ENCODE measurements at regions not wholly inside any gene's neighbourhood (a gene's known extent, or its start where the extent isn't known, plus 50 kb on each side); places are given as distances from the start of the nearest gene placed in this dataset.

DNA sequence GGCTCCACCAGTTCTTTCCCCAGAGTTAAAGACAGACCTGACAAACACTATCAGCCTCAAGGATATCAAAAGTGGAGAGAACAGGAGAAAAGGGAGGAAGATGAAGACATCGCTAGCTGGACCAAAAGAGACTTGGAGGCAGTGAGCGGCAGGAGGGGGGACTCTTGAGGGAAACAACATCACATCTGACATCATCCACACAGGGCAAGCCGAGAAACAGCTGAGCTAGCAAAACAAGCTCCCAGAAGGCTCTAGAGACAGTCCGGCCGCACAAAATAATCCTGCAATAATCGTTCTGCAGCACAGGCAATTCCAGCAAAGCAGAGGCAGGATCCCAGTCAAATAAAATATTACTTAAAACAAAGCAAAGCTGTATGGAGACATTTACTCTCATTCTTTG, 239.8 kb downstream of the EN1 start:
- no peak for DNase-seq (ENCODE audit: extremely low read depth, low read depth)
- TF ChIP-seq, protein P1, sequence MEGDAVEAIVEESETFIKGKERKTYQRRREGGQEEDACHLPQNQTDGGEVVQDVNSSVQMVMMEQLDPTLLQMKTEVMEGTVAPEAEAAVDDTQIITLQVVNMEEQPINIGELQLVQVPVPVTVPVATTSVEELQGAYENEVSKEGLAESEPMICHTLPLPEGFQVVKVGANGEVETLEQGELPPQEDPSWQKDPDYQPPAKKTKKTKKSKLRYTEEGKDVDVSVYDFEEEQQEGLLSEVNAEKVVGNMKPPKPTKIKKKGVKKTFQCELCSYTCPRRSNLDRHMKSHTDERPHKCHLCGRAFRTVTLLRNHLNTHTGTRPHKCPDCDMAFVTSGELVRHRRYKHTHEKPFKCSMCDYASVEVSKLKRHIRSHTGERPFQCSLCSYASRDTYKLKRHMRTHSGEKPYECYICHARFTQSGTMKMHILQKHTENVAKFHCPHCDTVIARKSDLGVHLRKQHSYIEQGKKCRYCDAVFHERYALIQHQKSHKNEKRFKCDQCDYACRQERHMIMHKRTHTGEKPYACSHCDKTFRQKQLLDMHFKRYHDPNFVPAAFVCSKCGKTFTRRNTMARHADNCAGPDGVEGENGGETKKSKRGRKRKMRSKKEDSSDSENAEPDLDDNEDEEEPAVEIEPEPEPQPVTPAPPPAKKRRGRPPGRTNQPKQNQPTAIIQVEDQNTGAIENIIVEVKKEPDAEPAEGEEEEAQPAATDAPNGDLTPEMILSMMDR (IDR thresholded peaks at IDR 0.05; ENCODE audit: low read depth, low read length, missing control alignments) = no peak
- no peak overlapping the region for H3K4me3 ChIP-seq (replicated peaks; ENCODE audit: low read depth, low read length)

DNA sequence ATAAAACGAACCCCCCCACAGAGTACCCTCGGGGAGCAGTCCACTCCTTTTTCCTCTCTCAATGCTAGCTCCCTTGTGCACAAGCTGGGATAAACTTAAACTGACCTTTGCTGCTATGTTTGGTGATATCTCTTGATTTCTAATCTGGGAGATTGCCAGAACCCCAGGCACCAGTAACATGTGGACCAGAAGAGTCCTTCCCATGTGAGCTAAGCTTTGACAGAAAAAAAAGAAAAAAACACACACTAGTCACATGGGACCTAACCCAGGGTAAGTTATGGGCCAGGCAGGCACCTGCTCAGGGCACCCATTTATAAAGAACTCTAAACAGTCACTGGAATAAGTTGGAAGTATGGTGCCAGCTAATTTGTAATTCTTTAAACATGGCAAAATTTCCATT, 242.6 kb downstream of the EN1 start:
- H3K4me3 ChIP-seq (replicated peaks; ENCODE audit: low read depth, low read length) = no peak overlapping the region
- TF ChIP-seq, protein P1 (IDR thresholded peaks at IDR 0.05; ENCODE audit: low read depth, low read length, missing control alignments) = no peak

DNA sequence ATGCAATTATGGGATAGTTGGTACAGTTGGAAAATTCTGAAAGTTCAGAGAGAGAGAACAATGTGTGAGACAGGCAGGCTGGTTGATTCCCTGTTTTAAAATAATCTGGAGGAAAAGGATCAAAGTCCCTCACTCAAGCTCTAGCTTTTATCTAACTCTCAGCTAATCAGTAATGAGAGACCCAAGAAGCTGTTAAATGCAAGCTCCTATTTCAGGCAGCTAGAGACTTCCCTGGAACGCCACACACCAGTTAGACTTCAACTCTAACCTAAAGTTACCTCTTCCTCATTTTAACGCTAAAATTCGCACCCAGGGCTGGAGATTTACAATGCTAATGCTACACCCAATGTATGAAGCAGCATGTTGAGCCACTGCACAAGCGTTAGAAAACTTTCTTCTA, 243.1 kb downstream of the EN1 start:
- TF ChIP-seq, protein P1 (IDR thresholded peaks at IDR 0.05; ENCODE audit: low read depth, low read length, missing control alignments) = no peak
- no peak for DNase-seq (ENCODE audit: extremely low read depth, low read depth)
- H3K4me3 ChIP-seq (replicated peaks; ENCODE audit: low read depth, low read length) = no peak overlapping the region

More for the DNA sequence above, 242.6 kb downstream of the EN1 start:
- DNase-seq (ENCODE audit: extremely low read depth, low read depth) = no peak

DNA sequence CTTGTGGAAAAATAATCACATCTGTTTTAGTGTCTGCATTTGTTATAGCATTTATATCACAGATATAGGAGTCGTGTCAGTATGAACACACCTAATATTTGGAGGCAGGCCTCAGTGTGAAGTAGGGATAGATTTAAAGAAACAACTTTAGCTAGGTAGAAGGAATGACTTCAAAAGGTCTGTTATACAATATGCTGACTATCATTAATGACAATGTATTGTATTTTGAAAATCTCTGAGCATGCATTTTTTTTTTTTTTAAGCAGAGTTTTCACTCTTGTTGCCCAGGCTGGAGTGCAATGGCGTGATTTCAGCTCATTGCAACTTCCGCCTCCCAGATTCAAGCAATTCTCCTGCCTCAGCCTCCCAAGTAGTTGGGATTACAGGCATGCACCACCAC, 248.3 kb downstream of the EN1 start:
- no peak overlapping the region for H3K4me3 ChIP-seq (replicated peaks; ENCODE audit: low read depth, low read length)
- DNase-seq (ENCODE audit: extremely low read depth, low read depth) = no peak
- TF ChIP-seq, protein P1 (IDR thresholded peaks at IDR 0.05; ENCODE audit: low read depth, low read length, missing control alignments) = no peak

DNA sequence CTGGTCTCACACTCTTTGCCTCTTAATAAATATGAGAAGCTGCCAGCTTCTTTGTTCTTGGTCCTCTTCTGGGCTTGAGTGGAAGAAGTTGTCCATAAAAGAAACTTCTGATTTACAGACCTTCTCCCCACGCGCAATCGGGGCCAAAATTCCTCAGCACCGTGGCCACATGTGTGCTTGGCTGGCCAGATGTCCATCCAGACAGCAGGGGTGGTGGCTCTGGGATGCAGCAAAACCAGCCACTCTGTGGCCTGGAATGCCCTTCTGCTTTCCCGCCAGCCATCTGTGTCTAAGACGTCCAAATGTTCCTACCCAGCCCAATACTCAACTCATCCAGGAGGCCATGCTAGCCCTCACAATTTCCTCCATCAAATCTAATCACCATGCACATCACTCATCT, 250.8 kb downstream of the EN1 start:
- TF ChIP-seq, protein P1 (IDR thresholded peaks at IDR 0.05; ENCODE audit: low read depth, low read length, missing control alignments) = no peak
- DNase-seq (ENCODE audit: extremely low read depth, low read depth) = no peak
- no peak overlapping the region for H3K4me3 ChIP-seq (replicated peaks; ENCODE audit: low read depth, low read length)

DNA sequence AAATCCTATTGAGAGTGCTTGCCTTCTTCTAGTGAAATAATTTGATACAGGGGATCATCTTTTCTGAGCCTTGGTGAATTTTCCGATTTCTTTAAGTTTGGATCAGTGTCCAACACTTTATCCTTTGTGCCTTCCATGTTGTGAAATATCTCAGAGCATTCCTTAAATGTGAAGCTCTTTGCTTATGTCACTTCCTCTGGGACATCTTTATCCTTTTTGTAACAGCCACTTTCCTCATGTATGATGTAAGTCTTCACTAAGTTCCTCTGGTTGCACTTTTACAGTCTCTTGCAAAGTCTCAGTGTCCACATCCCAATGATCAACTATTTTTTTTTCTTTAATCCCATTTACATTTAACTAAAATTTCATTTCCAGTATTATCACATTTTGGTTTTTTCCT, 254.2 kb downstream of the EN1 start:
- no peak for DNase-seq (ENCODE audit: extremely low read depth, low read depth)
- H3K4me3 ChIP-seq (replicated peaks; ENCODE audit: low read depth, low read length) = no peak overlapping the region
- TF ChIP-seq, protein P1 (IDR thresholded peaks at IDR 0.05; ENCODE audit: low read depth, low read length, missing control alignments) = no peak

DNA sequence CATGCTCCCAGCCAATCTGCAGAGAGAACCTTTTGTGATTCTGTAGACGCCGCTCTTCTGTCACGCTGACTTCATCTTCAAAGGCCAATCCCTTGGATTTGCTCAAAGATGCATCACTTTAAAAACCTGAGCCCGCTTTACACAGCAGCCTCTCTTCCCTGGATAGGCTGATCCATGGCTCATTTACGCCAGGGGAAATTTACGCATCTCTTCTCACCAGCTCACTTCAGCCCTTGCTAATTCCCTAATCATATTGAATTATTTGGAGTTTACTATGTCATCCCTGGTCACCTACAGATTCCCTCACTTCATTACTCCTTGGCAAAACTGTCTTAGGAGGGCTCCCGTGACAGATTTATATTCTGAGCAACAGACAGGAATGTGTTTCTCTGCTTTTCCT, 256.2 kb downstream of the EN1 start:
- no peak overlapping the region for H3K4me3 ChIP-seq (replicated peaks; ENCODE audit: low read depth, low read length)
- TF ChIP-seq, protein P1 (IDR thresholded peaks at IDR 0.05; ENCODE audit: low read depth, low read length, missing control alignments) = no peak
- DNase-seq (ENCODE audit: extremely low read depth, low read depth) = no peak
